ENCODE measurements at regions not wholly inside any gene's neighbourhood (a gene's known extent, or its start where the extent isn't known, plus 50 kb on each side); places are given as distances from the start of the nearest gene placed in this dataset.

DNA sequence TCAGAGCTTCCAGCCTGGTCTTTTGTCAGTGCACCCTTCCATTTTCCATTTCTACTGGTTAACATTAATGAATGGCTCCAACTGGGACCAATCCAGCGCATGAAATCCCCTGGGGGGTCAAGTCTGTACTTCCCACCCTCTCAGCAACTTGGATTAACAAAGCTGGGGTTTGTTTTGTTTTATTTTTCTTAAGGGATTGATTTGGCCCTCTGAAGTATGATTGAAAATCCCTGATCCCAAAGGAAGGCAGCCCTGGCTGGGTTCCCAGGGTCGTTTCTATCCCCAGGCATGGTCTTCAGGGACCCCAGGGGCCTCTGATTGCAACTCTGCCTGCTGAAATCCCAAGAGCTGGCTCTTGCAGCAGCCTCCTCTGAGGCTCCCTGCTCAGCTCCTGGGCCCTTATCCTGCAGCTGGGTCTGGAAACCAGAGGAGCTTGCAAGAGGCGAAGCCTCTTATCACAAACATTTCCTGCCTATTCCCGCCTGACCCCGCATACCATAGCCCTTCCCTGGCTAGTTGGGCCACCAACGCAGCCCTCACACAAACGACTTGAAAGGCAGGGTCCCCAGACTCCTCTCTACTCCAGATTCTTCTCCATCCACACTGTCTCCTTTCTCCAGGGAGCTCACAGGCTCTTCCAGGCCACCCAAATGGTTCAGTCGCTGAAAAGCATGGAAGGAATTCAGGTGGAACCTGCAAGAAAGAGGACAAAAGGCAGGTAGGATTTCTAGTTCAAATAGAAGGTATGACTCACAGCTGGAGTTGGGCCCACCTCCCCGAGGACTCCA lies 109.7 kb upstream of the PKDCC start:
- H3K27ac ChIP-seq (replicated peaks), result no peak overlapping the region
- TF ChIP-seq, protein P1, sequence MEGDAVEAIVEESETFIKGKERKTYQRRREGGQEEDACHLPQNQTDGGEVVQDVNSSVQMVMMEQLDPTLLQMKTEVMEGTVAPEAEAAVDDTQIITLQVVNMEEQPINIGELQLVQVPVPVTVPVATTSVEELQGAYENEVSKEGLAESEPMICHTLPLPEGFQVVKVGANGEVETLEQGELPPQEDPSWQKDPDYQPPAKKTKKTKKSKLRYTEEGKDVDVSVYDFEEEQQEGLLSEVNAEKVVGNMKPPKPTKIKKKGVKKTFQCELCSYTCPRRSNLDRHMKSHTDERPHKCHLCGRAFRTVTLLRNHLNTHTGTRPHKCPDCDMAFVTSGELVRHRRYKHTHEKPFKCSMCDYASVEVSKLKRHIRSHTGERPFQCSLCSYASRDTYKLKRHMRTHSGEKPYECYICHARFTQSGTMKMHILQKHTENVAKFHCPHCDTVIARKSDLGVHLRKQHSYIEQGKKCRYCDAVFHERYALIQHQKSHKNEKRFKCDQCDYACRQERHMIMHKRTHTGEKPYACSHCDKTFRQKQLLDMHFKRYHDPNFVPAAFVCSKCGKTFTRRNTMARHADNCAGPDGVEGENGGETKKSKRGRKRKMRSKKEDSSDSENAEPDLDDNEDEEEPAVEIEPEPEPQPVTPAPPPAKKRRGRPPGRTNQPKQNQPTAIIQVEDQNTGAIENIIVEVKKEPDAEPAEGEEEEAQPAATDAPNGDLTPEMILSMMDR (IDR thresholded peaks at IDR 0.05; ENCODE audit: insufficient read depth, low read length), result no peak
- TF ChIP-seq, protein P2, sequence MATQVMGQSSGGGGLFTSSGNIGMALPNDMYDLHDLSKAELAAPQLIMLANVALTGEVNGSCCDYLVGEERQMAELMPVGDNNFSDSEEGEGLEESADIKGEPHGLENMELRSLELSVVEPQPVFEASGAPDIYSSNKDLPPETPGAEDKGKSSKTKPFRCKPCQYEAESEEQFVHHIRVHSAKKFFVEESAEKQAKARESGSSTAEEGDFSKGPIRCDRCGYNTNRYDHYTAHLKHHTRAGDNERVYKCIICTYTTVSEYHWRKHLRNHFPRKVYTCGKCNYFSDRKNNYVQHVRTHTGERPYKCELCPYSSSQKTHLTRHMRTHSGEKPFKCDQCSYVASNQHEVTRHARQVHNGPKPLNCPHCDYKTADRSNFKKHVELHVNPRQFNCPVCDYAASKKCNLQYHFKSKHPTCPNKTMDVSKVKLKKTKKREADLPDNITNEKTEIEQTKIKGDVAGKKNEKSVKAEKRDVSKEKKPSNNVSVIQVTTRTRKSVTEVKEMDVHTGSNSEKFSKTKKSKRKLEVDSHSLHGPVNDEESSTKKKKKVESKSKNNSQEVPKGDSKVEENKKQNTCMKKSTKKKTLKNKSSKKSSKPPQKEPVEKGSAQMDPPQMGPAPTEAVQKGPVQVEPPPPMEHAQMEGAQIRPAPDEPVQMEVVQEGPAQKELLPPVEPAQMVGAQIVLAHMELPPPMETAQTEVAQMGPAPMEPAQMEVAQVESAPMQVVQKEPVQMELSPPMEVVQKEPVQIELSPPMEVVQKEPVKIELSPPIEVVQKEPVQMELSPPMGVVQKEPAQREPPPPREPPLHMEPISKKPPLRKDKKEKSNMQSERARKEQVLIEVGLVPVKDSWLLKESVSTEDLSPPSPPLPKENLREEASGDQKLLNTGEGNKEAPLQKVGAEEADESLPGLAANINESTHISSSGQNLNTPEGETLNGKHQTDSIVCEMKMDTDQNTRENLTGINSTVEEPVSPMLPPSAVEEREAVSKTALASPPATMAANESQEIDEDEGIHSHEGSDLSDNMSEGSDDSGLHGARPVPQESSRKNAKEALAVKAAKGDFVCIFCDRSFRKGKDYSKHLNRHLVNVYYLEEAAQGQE (IDR thresholded peaks at IDR 0.05; ENCODE audit: insufficient replicate concordance, low read depth), result no peak
- TF ChIP-seq SPI1 (IDR thresholded peaks at IDR 0.05; ENCODE audit: borderline replicate concordance, low read depth), result no peak
- TF ChIP-seq GABPA (IDR thresholded peaks at IDR 0.05; ENCODE audit: low read depth), result no peak
- TF ChIP-seq POLR2AphosphoS5 (IDR thresholded peaks at IDR 0.05; ENCODE audit: low read depth), result no peak
- no peak overlapping the region for H3K4me3 ChIP-seq (replicated peaks; ENCODE audit: insufficient read depth, low read length)
- H3K27me3 ChIP-seq (ENCODE audit: insufficient read depth, poor library complexity, severe bottlenecking), result no peaks in the 10 kb centered on the region
- no peak for DNase-seq (ENCODE audit: low read depth in 1 of 2, low spot score in 1 of 2)

DNA sequence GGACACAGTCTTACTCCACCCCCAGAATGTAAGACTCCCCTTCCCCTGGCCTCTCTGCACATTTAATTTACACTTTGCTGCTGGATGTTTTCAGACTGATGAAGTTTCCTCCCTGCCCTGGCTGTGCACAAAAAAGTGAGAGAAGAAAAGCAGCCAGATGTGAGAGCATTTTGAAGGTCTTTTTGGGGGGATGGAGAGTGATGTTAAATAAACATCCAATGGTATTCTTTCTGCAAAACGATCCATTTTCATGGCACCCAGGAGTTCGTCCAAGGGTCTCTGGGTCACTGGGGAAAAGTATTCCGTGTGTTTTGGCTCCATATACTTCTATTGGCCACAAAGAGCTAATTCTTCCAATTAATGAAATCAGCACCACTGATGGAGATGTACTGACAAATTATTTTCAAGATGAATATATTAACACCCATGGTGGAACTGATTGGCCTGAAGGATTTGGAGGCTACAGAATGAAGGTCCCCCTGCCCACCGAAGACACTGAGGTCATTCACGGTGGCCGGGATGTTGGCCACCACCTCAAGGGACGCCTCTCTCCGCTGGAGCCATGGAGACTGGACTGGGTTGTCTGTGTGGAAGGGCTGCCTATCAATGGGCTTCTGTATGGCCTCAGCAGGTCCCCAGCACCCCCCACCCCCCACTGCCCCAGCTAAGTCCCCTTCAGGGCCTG lies 107.6 kb upstream of the PKDCC start:
- no peaks in the 10 kb centered on the region for H3K27me3 ChIP-seq (ENCODE audit: insufficient read depth, poor library complexity, severe bottlenecking)
- no peak overlapping the region for H3K27ac ChIP-seq (replicated peaks)
- no peak overlapping the region for H3K4me3 ChIP-seq (replicated peaks; ENCODE audit: insufficient read depth, low read length)
- no peak for DNase-seq (ENCODE audit: low read depth in 1 of 2, low spot score in 1 of 2)
- TF ChIP-seq POLR2AphosphoS5 (IDR thresholded peaks at IDR 0.05; ENCODE audit: low read depth) (no peak), GABPA (IDR thresholded peaks at IDR 0.05; ENCODE audit: low read depth) (no peak)
- TF ChIP-seq, protein P2 (IDR thresholded peaks at IDR 0.05; ENCODE audit: insufficient replicate concordance, low read depth), result no peak

DNA sequence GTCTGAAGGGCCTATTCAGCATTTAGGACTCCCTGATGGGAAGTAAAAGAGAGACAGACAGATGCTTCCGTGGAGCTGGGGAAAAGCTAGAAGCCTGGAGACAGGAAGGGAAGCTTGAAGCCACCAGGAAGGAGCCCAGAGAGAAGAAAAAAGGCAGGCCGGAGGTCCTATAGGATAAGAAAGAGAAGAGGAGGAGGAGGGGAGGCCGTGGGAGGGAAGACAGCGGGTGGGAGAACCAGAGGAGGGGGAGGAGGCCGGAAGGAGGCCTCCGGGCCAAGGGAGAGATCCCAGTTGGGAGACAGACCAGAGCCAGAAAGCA lies 107.1 kb upstream of the PKDCC start:
- Histone ChIP-seq H3K4me3 (replicated peaks; ENCODE audit: insufficient read depth, low read length) (no peak overlapping the region), H3K27me3 (ENCODE audit: insufficient read depth, poor library complexity, severe bottlenecking) (no peaks in the 10 kb centered on the region), H3K27ac (replicated peaks) (no peak overlapping the region)
- DNase-seq (ENCODE audit: low read depth in 1 of 2, low spot score in 1 of 2), result no peak
- no peak for TF ChIP-seq GABPA (IDR thresholded peaks at IDR 0.05; ENCODE audit: low read depth)
- TF ChIP-seq, protein P2 (IDR thresholded peaks at IDR 0.05; ENCODE audit: insufficient replicate concordance, low read depth), result no peak
- TF ChIP-seq SPI1 (IDR thresholded peaks at IDR 0.05; ENCODE audit: borderline replicate concordance, low read depth), result no peak
- TF ChIP-seq, protein P1 (IDR thresholded peaks at IDR 0.05; ENCODE audit: insufficient read depth, low read length), result no peak
- no peak for TF ChIP-seq POLR2AphosphoS5 (IDR thresholded peaks at IDR 0.05; ENCODE audit: low read depth)

Measured in HL-60 (cell line).